BLaER1 treated with 17β-estradiol and CSF1 and Interleukin-3, amounts not matched to agents 10 nM and 100 nM (cell line): ENCODE measurements at regions not wholly inside any gene's neighbourhood (a gene's known extent, or its start where the extent isn't known, plus 50 kb on each side); places are given as distances from the start of the nearest gene placed in this dataset.

Experiments
- H3K27ac ChIP-seq, 11 experiments: shearing (Covaris generic); formaldehyde crosslinking; 2 replicates each; pipeline ENCODE4 v1.8.1; 2022
- H3K27me3 ChIP-seq, 11 experiments: shearing (Covaris generic); formaldehyde crosslinking; 2 replicates each; pipeline ENCODE4 v1.8.1; 2022
- H3K36me3 ChIP-seq, 11 experiments: shearing (Covaris generic); formaldehyde crosslinking; 2 replicates each; pipeline ENCODE4 v1.8.1; 2022
- H3K4me1 ChIP-seq, 10 experiments: shearing (Covaris generic); formaldehyde crosslinking; 2 replicates each; pipeline ENCODE4 v1.8.1; 2022
- H3K4me2 ChIP-seq, 11 experiments: shearing (Covaris generic); formaldehyde crosslinking; 2 replicates each; pipeline ENCODE4 v1.8.1; 2022
- H3K4me3 ChIP-seq, 10 experiments: shearing (Covaris generic); formaldehyde crosslinking; 2 replicates each; pipeline ENCODE4 v1.8.1; 2022
- H3K9ac ChIP-seq, 11 experiments: shearing (Covaris generic); formaldehyde crosslinking; 2 replicates each; pipeline ENCODE4 v1.8.1; 2022
- H3K9me3 ChIP-seq, 11 experiments: shearing (Covaris generic); formaldehyde crosslinking; replicated peaks in 1 of 11; 2 replicates each; pipeline ENCODE4 v1.8.1; 2022
- H4K20me1 ChIP-seq, 11 experiments: shearing (Covaris generic); formaldehyde crosslinking; 2 replicates each; pipeline ENCODE4 v1.8.1; 2022
- Cebpa-rat ChIP-seq, 11 experiments: shearing (Covaris generic); IDR thresholded peaks; 2 replicates each; pipeline ENCODE4 v1.8.1; 2022

DNA sequence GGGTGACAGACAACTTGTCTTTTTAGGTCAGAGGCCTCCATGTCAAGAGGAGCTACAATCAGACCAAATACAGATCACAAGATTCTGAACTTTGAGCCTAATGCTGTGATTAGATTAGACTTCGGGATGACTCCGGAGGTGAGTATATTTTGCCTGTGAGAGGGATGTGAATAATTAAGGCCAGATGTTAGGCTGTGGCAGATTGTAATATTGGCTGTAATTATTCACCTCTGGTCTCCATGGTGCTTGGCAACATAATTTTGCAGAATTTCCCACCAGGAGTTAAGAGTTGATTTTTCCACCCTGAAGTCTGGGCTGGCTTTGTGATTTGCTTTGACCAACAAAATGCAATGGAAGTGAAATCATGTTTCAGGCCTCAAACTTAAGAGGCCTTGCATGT lies 108.2 kb upstream of the CWC22 start:
- Histone ChIP-seq H3K9me3 (no peaks in the 10 kb centered on the region), H3K27ac (no peak overlapping the region), H3K4me1 (no peaks in the 10 kb centered on the region), H3K4me3 (no peak overlapping the region), H3K9ac (no peak overlapping the region), H3K36me3 (no peaks in the 10 kb centered on the region), H3K4me2 (no peak overlapping the region), H3K27me3 (no peaks in the 10 kb centered on the region), H4K20me1 (no peaks in the 10 kb centered on the region)
- no peak for TF ChIP-seq Cebpa-rat (IDR thresholded peaks at IDR 0.05)

DNA sequence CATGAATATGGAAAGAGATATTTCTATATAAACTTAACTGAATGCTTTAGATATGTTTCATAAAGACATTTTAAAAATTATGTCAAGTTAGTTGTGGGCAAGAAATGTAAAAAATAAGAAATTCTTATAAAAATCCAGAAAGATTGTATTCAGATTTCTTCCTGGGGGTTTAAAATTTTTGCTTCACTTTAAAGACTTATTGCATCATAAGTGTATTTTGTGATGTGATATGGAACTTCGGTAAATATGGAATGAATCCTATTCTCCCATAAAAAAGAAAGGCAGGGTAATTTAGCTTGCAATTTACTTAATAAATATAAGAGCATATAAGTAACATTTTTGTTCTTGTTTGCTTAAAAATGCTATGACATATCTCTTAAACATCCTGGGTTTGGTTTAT lies 104.8 kb upstream of the CWC22 start:
- no peak overlapping the region for H3K4me3 ChIP-seq
- H3K4me1 ChIP-seq = no peaks in the 10 kb centered on the region
- H3K9me3 ChIP-seq = no peaks in the 10 kb centered on the region
- H3K4me2 ChIP-seq = no peak overlapping the region
- H4K20me1 ChIP-seq = no peaks in the 10 kb centered on the region
- no peak overlapping the region for H3K9ac ChIP-seq
- no peaks in the 10 kb centered on the region for H3K36me3 ChIP-seq
- no peak overlapping the region for H3K27ac ChIP-seq
- no peaks in the 10 kb centered on the region for H3K27me3 ChIP-seq
- TF ChIP-seq Cebpa-rat (IDR thresholded peaks at IDR 0.05) = no peak

DNA sequence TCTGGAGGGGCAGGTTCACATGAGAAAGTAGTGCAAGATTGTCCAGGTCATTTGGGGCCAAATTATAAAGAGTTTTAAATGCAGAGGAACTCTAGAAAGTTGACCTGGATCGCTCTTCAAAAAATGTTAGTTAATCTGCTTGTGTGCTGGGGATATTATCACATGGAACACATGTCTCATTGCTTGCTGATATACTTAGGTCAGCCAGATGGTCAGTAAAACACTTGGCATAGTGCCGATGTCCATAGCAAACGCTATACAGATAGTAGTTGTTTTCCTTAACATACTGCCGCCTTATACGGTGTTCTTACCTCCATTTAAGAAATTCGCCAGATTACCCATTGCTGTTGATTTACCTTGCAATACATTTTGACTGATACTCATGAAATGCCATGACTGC lies 103.4 kb upstream of the CWC22 start:
- Histone ChIP-seq H3K4me2 (no peak overlapping the region), H3K9ac (no peak overlapping the region), H3K27me3 (no peaks in the 10 kb centered on the region), H3K9me3 (no peaks in the 10 kb centered on the region), H3K4me3 (no peak overlapping the region), H4K20me1 (no peaks in the 10 kb centered on the region), H3K4me1 (no peaks in the 10 kb centered on the region), H3K27ac (no peak overlapping the region), H3K36me3 (no peaks in the 10 kb centered on the region)
- TF ChIP-seq Cebpa-rat (IDR thresholded peaks at IDR 0.05) = no peak

DNA sequence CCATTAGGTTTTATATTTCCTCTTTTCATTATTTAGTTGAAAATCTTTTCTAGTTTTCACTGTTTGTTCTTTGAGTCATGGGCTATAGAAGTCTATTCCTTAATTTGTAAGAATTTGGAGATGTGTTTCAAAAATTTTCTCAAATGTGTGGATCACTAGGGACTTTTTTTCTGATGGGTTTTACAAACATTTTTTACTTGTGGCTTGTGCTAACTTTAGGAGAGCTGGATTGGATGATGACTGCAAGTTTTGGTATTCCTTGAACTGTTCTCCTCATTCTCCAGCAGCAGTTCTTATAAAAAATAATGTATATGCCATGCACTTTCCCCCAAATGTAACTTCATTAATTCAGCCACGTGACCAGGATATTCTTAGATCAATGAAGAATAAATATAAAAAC lies 94.7 kb upstream of the CWC22 start:
- Histone ChIP-seq H4K20me1 (no peaks in the 10 kb centered on the region), H3K4me2 (no peak overlapping the region), H3K4me1 (no peaks in the 10 kb centered on the region), H3K9ac (no peak overlapping the region), H3K36me3 (no peaks in the 10 kb centered on the region), H3K9me3 (no peaks in the 10 kb centered on the region), H3K27me3 (no peaks in the 10 kb centered on the region), H3K4me3 (no peak overlapping the region), H3K27ac (no peak overlapping the region)
- TF ChIP-seq Cebpa-rat (IDR thresholded peaks at IDR 0.05) = no peak

DNA sequence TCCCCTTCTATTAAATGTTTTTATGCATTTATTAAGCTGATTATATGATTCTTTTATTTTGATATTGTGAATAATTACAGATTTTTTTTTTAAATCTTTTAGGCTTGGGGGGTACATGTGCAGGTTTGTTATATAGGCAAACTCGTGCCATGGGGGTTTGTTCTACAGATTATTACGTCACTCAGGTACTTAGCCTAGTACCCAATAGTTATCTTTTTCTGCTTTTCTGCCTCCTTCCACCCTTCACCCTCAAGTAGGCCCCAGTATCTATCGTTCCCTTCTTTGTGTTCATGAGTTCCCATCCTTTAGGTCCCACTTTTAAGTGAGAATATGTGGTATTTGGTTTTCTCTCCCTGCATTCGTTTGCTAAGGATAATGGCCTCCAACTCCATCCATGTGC lies 92.2 kb upstream of the CWC22 start:
- no peak for TF ChIP-seq Cebpa-rat (IDR thresholded peaks at IDR 0.05)
- Histone ChIP-seq H3K4me3 (no peak overlapping the region), H4K20me1 (no peaks in the 10 kb centered on the region), H3K4me2 (no peak overlapping the region), H3K9me3 (no peaks in the 10 kb centered on the region), H3K4me1 (no peaks in the 10 kb centered on the region), H3K9ac (no peak overlapping the region), H3K27me3 (no peaks in the 10 kb centered on the region), H3K27ac (no peak overlapping the region), H3K36me3 (no peaks in the 10 kb centered on the region)

DNA sequence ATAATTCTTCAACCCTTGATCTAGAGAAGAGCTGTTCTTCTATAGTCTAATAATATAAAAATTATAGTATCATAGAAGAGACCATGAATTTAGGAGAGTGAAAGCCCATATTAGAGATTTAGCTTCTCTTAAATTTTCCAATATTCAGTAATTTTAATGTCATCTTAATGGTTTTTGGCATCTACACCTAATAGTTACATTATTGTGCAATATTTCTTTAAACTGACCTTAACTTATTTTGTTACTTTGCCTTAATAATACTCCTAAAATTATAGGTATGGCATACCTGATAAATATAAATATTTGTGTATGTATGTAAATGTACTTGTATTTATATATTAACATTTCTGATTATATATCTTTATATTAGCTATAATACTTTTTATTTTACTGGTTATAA lies 78.0 kb upstream of the CWC22 start:
- Histone ChIP-seq H3K27me3 (no peaks in the 10 kb centered on the region), H3K4me1 (no peaks in the 10 kb centered on the region), H3K9me3 (peaks cover 15 to 27% (median 22%) of the 10 kb centered on the region in 11 experiments; a peak in 21 of 22 replicates), H3K9ac (no peak overlapping the region), H3K27ac (no peak overlapping the region), H3K4me2 (no peak overlapping the region), H3K36me3 (no peaks in the 10 kb centered on the region), H4K20me1 (no peaks in the 10 kb centered on the region), H3K4me3 (no peak overlapping the region)
- no peak for TF ChIP-seq Cebpa-rat (IDR thresholded peaks at IDR 0.05)

DNA sequence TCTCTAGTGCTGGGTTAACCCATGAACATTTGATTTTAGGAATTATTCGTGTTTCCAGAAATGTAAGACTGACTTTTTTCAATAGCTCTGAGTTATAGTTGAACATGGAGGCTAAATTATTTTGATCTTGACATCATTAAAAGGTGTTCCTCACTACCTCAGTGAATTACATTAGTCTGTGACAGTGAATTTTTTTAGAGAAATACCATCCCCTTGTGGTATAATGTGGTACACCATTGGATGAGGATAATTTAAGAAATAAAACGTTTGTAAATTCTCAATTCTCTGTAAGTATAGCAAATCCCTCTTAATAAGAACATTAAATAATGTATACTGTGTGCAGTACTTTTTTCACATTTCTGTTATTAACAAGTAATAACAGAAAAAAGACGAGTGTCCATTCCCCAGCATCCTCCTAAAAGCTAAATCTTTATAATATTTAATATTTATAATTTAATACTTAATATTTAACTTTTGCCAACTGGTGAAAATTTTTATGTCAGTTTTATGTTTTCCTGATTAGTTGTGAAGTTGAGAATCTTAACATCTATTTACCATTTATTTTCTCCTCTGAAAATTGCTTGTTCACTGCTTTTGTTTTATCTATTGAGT lies 70.3 kb upstream of the CWC22 start:
- no peak overlapping the region for H3K9ac ChIP-seq
- no peaks in the 10 kb centered on the region for H3K27me3 ChIP-seq
- TF ChIP-seq Cebpa-rat (IDR thresholded peaks at IDR 0.05) = no peak

DNA sequence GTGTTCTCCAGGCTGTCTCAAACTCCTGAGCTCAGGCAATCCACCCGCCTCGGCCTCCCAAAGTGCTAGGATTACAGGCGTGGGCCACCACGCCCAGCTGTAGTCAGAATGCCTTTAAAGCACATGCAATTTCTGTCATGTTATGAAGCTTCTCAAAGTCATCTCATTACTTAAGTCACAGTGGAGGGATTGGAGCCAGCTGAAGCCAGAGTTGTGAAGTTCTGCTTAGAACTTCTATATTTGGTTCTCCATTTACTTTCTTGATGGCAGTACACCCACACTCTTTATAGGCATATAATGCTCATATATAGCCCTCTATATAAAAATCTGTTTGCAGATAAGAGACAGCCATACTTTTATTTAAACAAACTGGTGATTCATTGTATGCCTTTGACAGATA lies 68.8 kb upstream of the CWC22 start:
- Histone ChIP-seq H3K4me2 (no peak overlapping the region), H3K27ac (no peak overlapping the region), H3K9me3 (peaks cover 3 to 9% (median 4%) of the 10 kb centered on the region in 11 experiments; a peak in 18 of 22 replicates), H3K4me3 (no peak overlapping the region), H3K36me3 (no peaks in the 10 kb centered on the region), H3K9ac (no peak overlapping the region), H4K20me1 (no peaks in the 10 kb centered on the region), H3K4me1 (no peaks in the 10 kb centered on the region), H3K27me3 (no peaks in the 10 kb centered on the region)
- TF ChIP-seq Cebpa-rat (IDR thresholded peaks at IDR 0.05) = no peak

More for the DNA sequence above, 70.3 kb upstream of the CWC22 start:
- Histone ChIP-seq H3K4me1 (no peaks in the 10 kb centered on the region), H3K27ac (no peak overlapping the region), H3K9me3 (peaks cover 9 to 20% (median 18%) of the 10 kb centered on the region in 11 experiments; a peak in 21 of 22 replicates), H3K36me3 (no peaks in the 10 kb centered on the region), H3K4me3 (no peak overlapping the region), H3K4me2 (no peak overlapping the region), H4K20me1 (no peaks in the 10 kb centered on the region)

DNA sequence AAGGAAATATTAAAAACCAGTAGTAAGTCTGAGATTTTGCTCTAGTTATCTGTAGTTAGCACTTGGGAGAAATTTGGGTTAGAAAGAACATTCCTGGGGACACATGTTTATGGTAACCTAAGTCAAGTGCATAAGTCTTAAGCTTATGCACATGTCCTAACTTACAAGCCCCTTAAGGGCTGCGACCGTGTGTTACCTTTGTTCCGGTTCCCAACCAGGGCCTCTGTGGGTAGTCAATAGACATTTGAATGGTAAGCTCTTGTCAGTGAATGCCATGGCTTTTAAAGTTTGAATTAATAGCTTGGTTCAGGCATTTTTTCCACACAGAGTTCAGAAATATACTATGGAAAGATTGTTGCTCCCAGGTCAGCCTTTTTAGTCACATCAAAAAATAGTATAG lies 64.7 kb upstream of the CWC22 start:
- Histone ChIP-seq H3K27ac (no peak overlapping the region), H3K27me3 (no peaks in the 10 kb centered on the region), H3K4me3 (no peak overlapping the region), H3K9ac (no peak overlapping the region), H3K4me1 (no peaks in the 10 kb centered on the region), H3K9me3 (peaks cover 16 to 21% (median 19%) of the 10 kb centered on the region in 11 experiments), H3K36me3 (no peaks in the 10 kb centered on the region), H3K4me2 (no peak overlapping the region), H4K20me1 (no peaks in the 10 kb centered on the region)
- no peak for TF ChIP-seq Cebpa-rat (IDR thresholded peaks at IDR 0.05)

DNA sequence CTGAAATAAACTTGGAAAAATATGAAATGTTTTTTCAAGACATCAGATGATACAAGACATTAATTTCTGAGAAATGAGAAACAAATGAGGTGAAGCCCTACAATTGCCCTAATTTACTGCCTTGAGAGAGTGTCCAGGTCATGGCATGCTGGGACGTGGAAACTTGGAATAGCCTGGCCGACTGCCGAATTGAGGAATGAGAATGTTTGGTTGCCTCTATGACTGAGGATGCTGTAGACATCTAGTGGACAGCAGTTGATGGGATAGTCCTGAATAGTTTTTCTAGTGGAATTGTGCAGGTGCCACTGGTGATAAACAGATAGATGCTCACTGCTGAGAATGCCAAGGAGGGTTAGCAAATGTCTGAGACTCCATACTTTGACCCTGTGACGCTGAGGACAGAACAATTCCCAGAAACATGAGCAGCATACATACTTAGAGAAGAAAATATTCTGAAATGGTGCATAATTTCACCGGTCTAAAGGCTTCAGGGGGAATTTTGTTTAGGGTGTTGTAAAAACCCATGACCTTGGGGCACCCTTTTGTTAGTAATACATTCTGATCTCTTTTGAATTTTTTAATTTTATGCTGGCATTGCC lies 56.5 kb upstream of the CWC22 start:
- TF ChIP-seq Cebpa-rat (IDR thresholded peaks at IDR 0.05) = no peak
- Histone ChIP-seq H4K20me1 (no peaks in the 10 kb centered on the region), H3K9ac (no peak overlapping the region), H3K27me3 (no peaks in the 10 kb centered on the region), H3K4me1 (no peaks in the 10 kb centered on the region), H3K4me3 (no peak overlapping the region), H3K27ac (no peak overlapping the region), H3K9me3 (no peaks in the 10 kb centered on the region), H3K4me2 (no peak overlapping the region), H3K36me3 (no peaks in the 10 kb centered on the region)
